K562 (cell line): ENCODE measurements at regions not wholly inside any gene's neighbourhood (a gene's known extent, or its start where the extent isn't known, plus 50 kb on each side); places are given as distances from the start of the nearest gene placed in this dataset.

ENCODE experiments used
- ATAC-seq: fragments of 200-7000 bp; cut with Tn5 transposase; 3 replicates; pipeline ENCODE4 v1.9.1; 2020; ENCODE audit warnings: moderate library complexity
- BruUV-seq: library from RNA; stranded (reverse); fragments of 400-500 nt; replicated peaks from 2 replicates; lab custom pipeline; 2021; lab: Mats Ljungman, UMichigan
- CTCF ChIA-PET: fragments of 300-600 bp; formaldehyde crosslinking; extraction: SDS; loops from one replicate; lab custom pipeline; 2021; ENCODE audit warnings: low intra/inter-chr PET ratio; lab: Yijun Ruan, JAX
- POLR2A ChIA-PET: fragments of 300-600, 350-650 bp; sonication (Branson Sonifier 250); formaldehyde crosslinking; extraction: SDS; loops from one replicate; lab custom pipeline; 2021; ENCODE audit warnings: antibody characterized with exemption, inconsistent platforms; lab: Yijun Ruan, JAX
- DNase-seq, 4 experiments: peaks; one replicate each; pipeline versions ENCODE4 v3.0.0 to v3.0.0-alpha.2; 2011 to 2018; ENCODE audit warnings: low spot score in 3 of 4, mixed read lengths in 3 of 4; ENCODE audit errors: extremely low read depth in 1 of 4
- FAIRE-seq: peaks from 2 replicates; lab custom pipeline; 2011; peaks lifted over from hg19 to GRCh38; lab: Jason Lieb, UNC
- H2AFZ ChIP-seq: 2 replicates; pipeline ENCODE4 v1.6.0; 2011; ENCODE audit warnings: low read depth, low read length, control low read depth, inconsistent platforms
- H3K27ac ChIP-seq: fragments of 200-600 bp; 3 replicates; pipeline ENCODE4 v1.8.0; 2011; ENCODE audit warnings: low read depth, mild to moderate bottlenecking, control low read depth, inconsistent platforms, low read length, moderate library complexity, mixed read lengths; ENCODE audit errors: extremely low read depth
- H3K27me3 ChIP-seq, 2 experiments: fragments of 300-600 bp in 1 of 2; 2 replicates in 1 of 2; 3 replicates in 1 of 2; pipeline versions ENCODE4 v1.6.0 to v1.8.0; 2011; ENCODE audit warnings: inconsistent platforms in 2 of 2, low read length in 2 of 2, mild to moderate bottlenecking in 1 of 2, mixed read lengths in 1 of 2, moderate library complexity in 1 of 2; ENCODE audit not compliant: control insufficient read depth in 2 of 2, insufficient read depth in 2 of 2
- H3K36me3 ChIP-seq: fragments of 300-600 bp; 3 replicates; pipeline ENCODE4 v1.8.0; 2011; ENCODE audit warnings: mild to moderate bottlenecking, low read length, inconsistent platforms; ENCODE audit not compliant: control insufficient read depth, insufficient read depth
- H3K4me1 ChIP-seq, 2 experiments: fragments of 200-600 bp in 1 of 2; replicated peaks in 1 of 2; 2 replicates in 1 of 2; 3 replicates in 1 of 2; pipeline versions ENCODE4 v1.5.1 to v1.8.0; 2011; ENCODE audit warnings: inconsistent platforms in 2 of 2, low read length in 2 of 2, mild to moderate bottlenecking in 1 of 2, mixed read lengths in 1 of 2, moderate library complexity in 1 of 2; ENCODE audit not compliant: control insufficient read depth in 2 of 2, insufficient read depth in 2 of 2
- H3K4me2 ChIP-seq: 2 replicates; pipeline ENCODE4 v1.6.1; 2011; ENCODE audit warnings: low read length, control low read depth, inconsistent platforms, mixed read lengths; ENCODE audit not compliant: insufficient read depth
- H3K4me3 ChIP-seq: fragments of 200-600 bp; sonication (generic), shearing (Covaris generic); 2 replicates; pipeline ENCODE4 v1.5.1; 2016; ENCODE audit warnings: control low read depth, inconsistent platforms
- H3K79me2 ChIP-seq: fragments of 200-600 bp; 3 replicates; pipeline ENCODE4 v1.8.0; 2011; ENCODE audit warnings: low read length, inconsistent platforms; ENCODE audit not compliant: control insufficient read depth, insufficient read depth
- H3K9ac ChIP-seq, 2 experiments: 2 replicates each; pipeline versions ENCODE4 v1.6.0 to v1.6.1; 2011; ENCODE audit warnings: low read depth in 2 of 2, low read length in 2 of 2, control low read depth in 1 of 2, inconsistent platforms in 1 of 2, mild to moderate bottlenecking in 1 of 2, mixed read lengths in 1 of 2; ENCODE audit not compliant: insufficient read depth in 1 of 2
- H3K9me1 ChIP-seq: one replicate; pipeline ENCODE4 v1.6.0; 2011; ENCODE audit warnings: inconsistent platforms, mild to moderate bottlenecking, low read length, moderate library complexity; ENCODE audit not compliant: control insufficient read depth, insufficient read depth
- H3K9me3 ChIP-seq: replicated peaks from 2 replicates; pipeline ENCODE4 v1.5.1; 2011; ENCODE audit warnings: low read depth, low read length, inconsistent platforms; ENCODE audit not compliant: control insufficient read depth, insufficient read depth
- H4K20me1 ChIP-seq: replicated peaks from 2 replicates; pipeline ENCODE4 v1.6.1; 2011; ENCODE audit warnings: low read length, inconsistent platforms, mixed read lengths; ENCODE audit not compliant: control insufficient read depth, insufficient read depth
- DLX4 ChIP-seq: fragments of 250-450 bp; sonication (Bioruptor Pico); IDR thresholded peaks from 2 replicates; pipeline ENCODE4 v1.6.1; 2021; ENCODE audit warnings: mild to moderate bottlenecking
- IFI16 ChIP-seq: fragments of 250-450 bp; sonication (Bioruptor Pico); IDR thresholded peaks from 2 replicates; pipeline ENCODE4 v2.1.2; 2022; ENCODE audit warnings: mild to moderate bottlenecking, inconsistent platforms
- POLR2G ChIP-seq: fragments of 200-400 bp; formaldehyde crosslinking; IDR thresholded peaks from 2 replicates; pipeline ENCODE4 v1.6.1; 2017; ENCODE audit warnings: low read depth, mild to moderate bottlenecking, antibody characterized with exemption, low read length, moderate library complexity
- SIRT6 ChIP-seq: IDR thresholded peaks from one replicate; pipeline ENCODE4 v1.6.1; 2012; ENCODE audit warnings: low read depth, mild to moderate bottlenecking, control low read depth, inconsistent platforms, low read length, moderate library complexity
- SP1 ChIP-seq: sonication (generic); formaldehyde crosslinking; IDR thresholded peaks from 2 replicates; pipeline ENCODE4 v1.8.1; 2022; ENCODE audit warnings: mild to moderate bottlenecking, missing genetic modification reagents
- ZNF263 ChIP-seq: sonication (generic); formaldehyde crosslinking; IDR thresholded peaks from 2 replicates; pipeline ENCODE4 v1.8.0; 2022; ENCODE audit warnings: mild to moderate bottlenecking, missing genetic modification reagents, borderline replicate concordance
- WGBS: fragments of 100-300 bp; shearing (Covaris generic); methylation state at CpG from one replicate; pipeline ENCODE4 v1.1.6; 2016; ENCODE audit warnings: low coverage, mixed read lengths; ENCODE audit not compliant: insufficient coverage; ENCODE audit errors: missing lambda C conversion rate; 5-methylcytosine and 5-hydroxymethylcytosine counted together
- in situ Hi-C: fragments of 300-500 bp; cut with MboI; formaldehyde crosslinking; loops from 4 replicates; pipeline ENCODE4 v1.15.0; 2018; ENCODE audit warnings: inconsistent platforms, mixed read lengths
- intact Hi-C: fragments of 100-400 bp; cut with micrococcal nuclease; formaldehyde crosslinking; loops from 2 replicates; pipeline ENCODE4 v1.14.2; 2022

GRCh38 chr1:30650038-30650967 lies 73.1 kb downstream of the MATN1 start:
- intact Hi-C loops (no loop called here), in situ Hi-C loops (no loop called here)
- Histone ChIP-seq H3K27me3 (peaks cover 8 to 35% of the 10 kb centered on the region in 2 experiments; a peak in 4 of 5 replicates), H2AFZ (no peak overlapping the region), H4K20me1 (peaks cover 4% of the 10 kb centered on the region; the same call in 1 of the 2 replicates), H3K27ac (no peak overlapping the region), H3K9me1 (peaks cover 7% of the 10 kb centered on the region), H3K4me1 (no peaks in the 10 kb centered on the region), H3K9me3 (no peaks in the 10 kb centered on the region), H3K4me2 (no peak overlapping the region), H3K79me2 (no peaks in the 10 kb centered on the region), H3K9ac (no peak overlapping the region), H3K36me3 (no peaks in the 10 kb centered on the region), H3K4me3 (no peak overlapping the region)
- 0% methylated on average over 13 of the region's 13 CpGs for WGBS
- ChIA-PET CTCF (no interaction called here), POLR2A (interaction anchor here (0.7 to 1.2 kb wide), 2 partner anchors 15 to 47 kb away, joined by 3 to 4 read pairs; no protein-coding TSS in a partner anchor)
- FAIRE-seq (no peak), DNase-seq (no peak), ATAC-seq (peak; percentile 13; the same call in 1 of the 3 replicates)
- BruUV-seq, result no TSS peak
- TF ChIP-seq POLR2G, result no peak
- no peak for TF ChIP-seq ZNF263 (CRISPR knock-in tag)
- no peak for TF ChIP-seq SIRT6
- no peak for TF ChIP-seq DLX4
- no peak for TF ChIP-seq IFI16 (CRISPR knock-in tag)
- TF ChIP-seq SP1 (CRISPR knock-in tag), result no peak
